ENCODE measurements at regions not wholly inside any gene's neighbourhood (a gene's known extent, or its start where the extent isn't known, plus 50 kb on each side); places are given as distances from the start of the nearest gene placed in this dataset.

DNA sequence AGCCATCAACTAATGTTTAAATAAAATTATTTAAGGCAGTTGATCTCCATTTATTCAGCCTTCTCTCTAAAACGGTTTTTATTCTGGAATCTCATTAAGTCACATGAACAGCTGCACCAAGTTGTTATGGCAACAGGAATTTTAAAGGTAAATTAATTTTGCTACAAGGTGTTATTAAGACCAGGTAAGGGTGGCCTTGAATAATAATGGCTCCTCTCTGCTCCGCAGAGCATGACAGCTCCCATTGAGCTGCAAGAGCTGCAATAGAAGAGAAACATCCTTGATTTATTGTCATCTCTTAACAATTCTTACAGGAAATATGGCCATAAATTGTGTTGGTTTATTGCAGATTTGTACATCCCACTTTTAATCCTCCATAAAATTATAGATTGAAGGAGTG lies 165.8 kb downstream of the KLF6 start:
- H3K4me1 ChIP-seq (ENCODE audit: control insufficient read depth in 2 of 2, insufficient read depth in 2 of 2, low read length in 2 of 2): peaks cover 14 to 15% of the 10 kb centered on the region in 2 donors
- H3K27me3 ChIP-seq (replicated peaks in 1 of 4; ENCODE audit: control extremely low read depth in 1 of 4, control insufficient read depth in 3 of 4, insufficient read depth in 4 of 4, low read length in 3 of 4): no peaks in the 10 kb centered on the region
- no peak overlapping the region for H3K4me3 ChIP-seq (ENCODE audit: control extremely low read depth in 1 of 5, extremely low read depth in 1 of 5, insufficient read depth in 1 of 5, low read depth in 2 of 5, low read length in 4 of 5)
- ATAC-seq (ENCODE audit: low read depth): no peak
- H3K79me2 ChIP-seq (ENCODE audit: control insufficient read depth, insufficient read depth, low read length): no peaks in the 10 kb centered on the region
- H2AFZ ChIP-seq (ENCODE audit: insufficient read depth, low read depth, low read length, poor library complexity, severe bottlenecking): no peak overlapping the region
- Mint-ChIP-seq H3K27me3 (peaks cover 6% of the 10 kb centered on the region), H3K27ac (no peak overlapping the region), H3K4me1 (peaks cover 20% of the 10 kb centered on the region), H3K9me3 (ENCODE audit: insufficient read depth) (peaks cover 4% of the 10 kb centered on the region), H3K4me3 (no peak overlapping the region)
- ChIA-PET POLR2A (no interaction called here), CTCF (no interaction called here)
- TF ChIP-seq, protein P1, sequence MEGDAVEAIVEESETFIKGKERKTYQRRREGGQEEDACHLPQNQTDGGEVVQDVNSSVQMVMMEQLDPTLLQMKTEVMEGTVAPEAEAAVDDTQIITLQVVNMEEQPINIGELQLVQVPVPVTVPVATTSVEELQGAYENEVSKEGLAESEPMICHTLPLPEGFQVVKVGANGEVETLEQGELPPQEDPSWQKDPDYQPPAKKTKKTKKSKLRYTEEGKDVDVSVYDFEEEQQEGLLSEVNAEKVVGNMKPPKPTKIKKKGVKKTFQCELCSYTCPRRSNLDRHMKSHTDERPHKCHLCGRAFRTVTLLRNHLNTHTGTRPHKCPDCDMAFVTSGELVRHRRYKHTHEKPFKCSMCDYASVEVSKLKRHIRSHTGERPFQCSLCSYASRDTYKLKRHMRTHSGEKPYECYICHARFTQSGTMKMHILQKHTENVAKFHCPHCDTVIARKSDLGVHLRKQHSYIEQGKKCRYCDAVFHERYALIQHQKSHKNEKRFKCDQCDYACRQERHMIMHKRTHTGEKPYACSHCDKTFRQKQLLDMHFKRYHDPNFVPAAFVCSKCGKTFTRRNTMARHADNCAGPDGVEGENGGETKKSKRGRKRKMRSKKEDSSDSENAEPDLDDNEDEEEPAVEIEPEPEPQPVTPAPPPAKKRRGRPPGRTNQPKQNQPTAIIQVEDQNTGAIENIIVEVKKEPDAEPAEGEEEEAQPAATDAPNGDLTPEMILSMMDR (IDR thresholded peaks at IDR 0.05): no peak
- no peak for TF ChIP-seq EZH2 (IDR thresholded peaks at IDR 0.05; ENCODE audit: borderline replicate concordance, insufficient read depth, low read depth, low read length, poor library complexity, severe bottlenecking)
- no peaks in the 10 kb centered on the region for H3K36me3 ChIP-seq (replicated peaks in 1 of 2; ENCODE audit: control extremely low read depth in 1 of 2, control insufficient read depth in 1 of 2, extremely low read depth in 1 of 2, insufficient read depth in 2 of 2, low read length in 1 of 2)
- no CpG with 5 or more reads among the region's 2 CpGs for WGBS (ENCODE audit: insufficient coverage)
- H3K9ac ChIP-seq (ENCODE audit: low read length): no peak overlapping the region
- no peak for DNase-seq
- H4K20me1 ChIP-seq (ENCODE audit: control insufficient read depth, insufficient read depth, low read length, poor library complexity, severe bottlenecking): no peaks in the 10 kb centered on the region
- no peak overlapping the region for H3K4me2 ChIP-seq (replicated peaks; ENCODE audit: low read depth, low read length, poor library complexity, severe bottlenecking)
- H3K27ac ChIP-seq (ENCODE audit: low read length in 2 of 2): no peak overlapping the region
- H3K9me3 ChIP-seq (ENCODE audit: control extremely low read depth in 1 of 3, control insufficient read depth in 2 of 3, insufficient read depth in 1 of 3, low read length in 2 of 3): peaks cover 0 to 7% (median 4%) of the 10 kb centered on the region in 3 donors
- intact Hi-C loops (cut with micrococcal nuclease): no loop called here

GRCh38 chr10:3616880-3617279 lies 168.1 kb downstream of the KLF6 start:
- H2AFZ ChIP-seq (ENCODE audit: insufficient read depth, low read depth, low read length, poor library complexity, severe bottlenecking): no peak overlapping the region
- H3K27ac ChIP-seq (ENCODE audit: low read length in 2 of 2): no peak overlapping the region
- H3K4me3 ChIP-seq (ENCODE audit: control extremely low read depth in 1 of 5, extremely low read depth in 1 of 5, insufficient read depth in 1 of 5, low read depth in 2 of 5, low read length in 4 of 5): no peak overlapping the region
- H4K20me1 ChIP-seq (ENCODE audit: control insufficient read depth, insufficient read depth, low read length, poor library complexity, severe bottlenecking): no peaks in the 10 kb centered on the region
- no peak overlapping the region for H3K4me2 ChIP-seq (replicated peaks; ENCODE audit: low read depth, low read length, poor library complexity, severe bottlenecking)
- TF ChIP-seq, protein P1 (IDR thresholded peaks at IDR 0.05): no peak
- no peak for TF ChIP-seq EZH2 (IDR thresholded peaks at IDR 0.05; ENCODE audit: borderline replicate concordance, insufficient read depth, low read depth, low read length, poor library complexity, severe bottlenecking)
- intact Hi-C loops (cut with micrococcal nuclease): no loop called here
- H3K27ac Mint-ChIP-seq: no peak overlapping the region
- peaks cover 6% of the 10 kb centered on the region for H3K27me3 Mint-ChIP-seq
- POLR2A ChIA-PET: no interaction called here
- no peak overlapping the region for H3K4me3 Mint-ChIP-seq
- H3K9me3 ChIP-seq (ENCODE audit: control extremely low read depth in 1 of 3, control insufficient read depth in 2 of 3, insufficient read depth in 1 of 3, low read length in 2 of 3): peaks cover 2 to 11% (median 2%) of the 10 kb centered on the region in 3 donors
- CTCF ChIA-PET: no interaction called here
- peaks cover 2% of the 10 kb centered on the region for H3K4me1 Mint-ChIP-seq
- H3K36me3 ChIP-seq (replicated peaks in 1 of 2; ENCODE audit: control extremely low read depth in 1 of 2, control insufficient read depth in 1 of 2, extremely low read depth in 1 of 2, insufficient read depth in 2 of 2, low read length in 1 of 2): no peaks in the 10 kb centered on the region
- DNase-seq (no peak), ATAC-seq (ENCODE audit: low read depth) (no peak)
- H3K9ac ChIP-seq (ENCODE audit: low read length): no peak overlapping the region
- no peaks in the 10 kb centered on the region for H3K79me2 ChIP-seq (ENCODE audit: control insufficient read depth, insufficient read depth, low read length)
- no peaks in the 10 kb centered on the region for H3K27me3 ChIP-seq (replicated peaks in 1 of 4; ENCODE audit: control extremely low read depth in 1 of 4, control insufficient read depth in 3 of 4, insufficient read depth in 4 of 4, low read length in 3 of 4)
- H3K4me1 ChIP-seq (ENCODE audit: control insufficient read depth in 2 of 2, insufficient read depth in 2 of 2, low read length in 2 of 2): no peaks in the 10 kb centered on the region
- H3K9me3 Mint-ChIP-seq (ENCODE audit: insufficient read depth): peaks cover 9% of the 10 kb centered on the region

Data from B cell (primary cell).